Inflammatory macrophage (primary cell): ENCODE measurements at regions not wholly inside any gene's neighbourhood (a gene's known extent, or its start where the extent isn't known, plus 50 kb on each side); places are given as distances from the start of the nearest gene placed in this dataset.

Experiments
- DNase-seq, 2 donors: peaks; one replicate each; pipeline ENCODE4 v3.0.0-alpha.2; 2020 to 2022

DNA sequence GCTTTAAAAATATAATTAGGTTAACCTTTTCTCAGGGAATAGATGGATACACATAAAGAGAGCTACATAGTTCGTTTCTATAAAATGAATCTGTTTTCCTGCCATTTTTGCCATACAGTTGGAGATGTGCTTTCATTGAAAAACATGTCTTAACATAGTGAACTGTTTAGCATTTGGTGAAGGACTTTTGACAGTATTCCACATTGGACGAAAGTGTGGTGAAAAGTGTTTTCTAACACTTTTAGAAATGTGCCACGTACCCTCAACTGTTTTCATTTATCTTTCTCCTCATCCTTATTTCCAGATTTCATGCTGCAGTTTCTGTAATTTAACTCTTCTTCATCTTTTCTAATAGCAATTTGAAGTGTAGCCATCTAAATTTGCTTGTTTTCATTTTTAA, 249.1 kb upstream of the MTNR1B start:
- no peak for DNase-seq

DNA sequence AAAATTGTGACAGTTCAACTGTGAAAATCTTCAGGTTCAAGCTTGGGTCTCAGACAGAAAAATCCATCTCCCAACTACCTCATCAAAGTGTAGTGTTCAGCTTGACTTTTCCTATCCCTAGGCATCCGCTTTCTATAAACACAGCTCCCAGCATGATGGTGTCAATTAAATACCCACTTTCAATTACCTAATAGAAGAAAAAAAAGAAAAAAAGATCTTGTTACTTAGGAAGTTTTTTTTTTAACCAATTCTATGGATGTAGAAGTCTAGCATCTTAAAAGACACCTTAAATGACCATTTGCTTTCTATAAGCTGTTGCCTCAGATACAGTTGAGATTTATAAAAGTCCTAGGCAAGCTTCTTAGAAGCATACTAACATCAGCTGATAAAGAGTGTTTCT, 244.1 kb upstream of the MTNR1B start:
- DNase-seq: no peak

DNA sequence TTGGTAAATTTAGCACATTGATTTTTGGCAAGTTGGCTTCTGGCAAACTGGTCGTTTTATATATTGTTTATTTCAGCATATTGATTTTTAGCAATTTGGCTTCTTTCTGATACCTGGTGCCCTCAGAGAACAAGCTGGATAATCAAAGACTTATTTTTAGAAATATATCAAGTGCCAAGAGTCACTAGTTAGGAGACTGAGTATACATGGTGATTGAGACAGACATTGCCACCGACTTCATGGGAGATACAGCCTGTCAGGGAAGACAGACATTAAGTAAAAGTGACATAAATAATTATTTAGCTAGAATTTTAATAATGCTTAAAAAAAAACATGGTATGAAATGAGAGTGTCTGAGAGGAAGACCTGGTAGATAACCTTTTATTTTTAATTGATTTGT, 242.3 kb upstream of the MTNR1B start:
- DNase-seq: no peak

DNA sequence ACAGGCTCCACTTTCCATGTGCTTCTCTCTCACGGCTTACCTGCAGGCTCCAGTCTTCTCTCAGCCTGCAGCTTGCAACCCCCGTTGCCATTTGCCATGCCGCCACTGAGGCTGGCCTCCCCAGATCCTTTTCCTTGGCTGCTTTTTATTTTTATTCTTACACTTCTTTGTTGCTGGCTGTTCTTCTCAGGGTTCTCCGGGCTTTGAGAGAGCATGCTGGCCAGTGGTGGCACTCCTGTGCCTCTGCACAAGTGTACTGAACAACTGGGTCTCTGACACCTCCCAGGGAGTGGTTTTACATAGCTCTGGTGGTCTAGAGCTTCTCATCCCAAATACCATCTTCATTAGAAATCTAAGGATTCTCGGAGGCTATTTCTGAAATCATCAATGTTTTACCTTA, 241.7 kb upstream of the MTNR1B start:
- DNase-seq: no peak

DNA sequence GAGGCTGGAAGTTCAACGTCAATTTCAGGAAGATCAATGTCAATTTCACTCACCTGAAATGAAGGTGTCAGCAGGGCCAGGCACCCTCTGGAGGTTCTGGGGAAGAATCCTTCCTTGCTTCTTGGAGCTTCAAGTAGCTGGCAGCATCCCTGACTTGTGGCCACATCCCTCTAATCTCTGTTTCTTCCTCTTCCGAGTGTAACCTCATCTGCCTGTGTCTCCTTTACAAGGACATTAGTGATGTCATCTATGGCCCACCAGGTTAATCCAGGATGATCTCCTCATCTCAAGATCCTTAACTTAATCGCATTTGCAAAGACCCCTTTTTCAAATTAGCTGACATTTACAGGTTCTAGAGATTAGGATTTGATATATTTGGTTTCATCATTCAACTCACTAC, 240.8 kb upstream of the MTNR1B start:
- no peak for DNase-seq

DNA sequence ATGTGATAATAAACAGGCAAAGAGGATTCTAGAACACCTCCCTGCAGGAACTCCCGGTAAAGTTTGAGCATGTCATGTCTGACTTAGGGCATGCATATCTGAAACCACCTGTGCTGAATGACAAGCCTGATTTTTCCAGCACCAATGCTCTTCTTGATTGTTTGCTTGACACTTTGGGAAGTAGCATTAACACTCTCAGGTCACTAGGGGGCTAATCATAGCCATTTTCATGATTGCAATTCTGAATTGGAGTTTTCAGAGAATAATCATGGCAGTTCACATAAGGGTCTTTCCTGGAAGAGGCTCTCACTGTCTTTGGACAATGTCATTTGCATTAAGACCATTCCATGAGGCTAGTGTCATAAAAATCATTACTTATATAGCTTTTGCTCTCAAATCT, 234.4 kb upstream of the MTNR1B start:
- DNase-seq: peak in 1 of 2 donors; percentile 2

DNA sequence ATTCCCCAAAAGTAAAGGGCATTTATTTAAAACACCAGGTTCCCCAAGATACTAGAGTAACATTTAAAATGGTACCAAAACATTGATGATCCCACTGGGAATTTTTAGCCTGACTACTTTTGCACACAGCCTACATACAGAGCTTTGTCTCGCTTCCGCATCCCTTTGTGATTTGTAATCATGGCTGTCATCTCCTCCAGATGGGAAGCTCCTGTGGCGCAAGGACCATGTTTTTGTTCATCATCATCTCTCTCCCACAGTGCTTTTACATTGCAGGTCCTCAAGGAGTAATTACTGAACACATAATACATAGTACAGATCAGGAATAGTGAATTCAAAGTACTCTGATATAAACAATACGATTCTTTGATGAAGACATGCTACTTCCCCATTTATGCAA, 231.2 kb upstream of the MTNR1B start:
- DNase-seq: no peak

DNA sequence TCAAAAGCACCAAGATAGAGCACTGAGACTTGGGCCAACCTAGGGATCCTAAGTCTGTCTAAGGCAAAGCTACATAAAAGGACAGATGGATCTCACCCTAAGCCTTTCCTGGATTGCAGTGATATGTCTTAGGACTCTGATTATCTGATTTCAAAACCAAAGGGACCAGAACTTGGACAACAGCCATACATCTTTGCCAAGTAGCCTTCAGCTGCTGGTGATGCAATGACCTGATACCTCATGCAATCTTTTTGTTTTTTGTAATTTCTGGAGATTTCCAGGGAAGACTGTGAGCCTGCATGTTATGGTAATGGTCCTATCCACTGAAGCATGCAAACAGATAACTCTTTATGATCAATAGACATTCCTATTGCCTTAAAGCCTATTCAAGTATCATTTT, 230.4 kb upstream of the MTNR1B start:
- no peak for DNase-seq

DNA sequence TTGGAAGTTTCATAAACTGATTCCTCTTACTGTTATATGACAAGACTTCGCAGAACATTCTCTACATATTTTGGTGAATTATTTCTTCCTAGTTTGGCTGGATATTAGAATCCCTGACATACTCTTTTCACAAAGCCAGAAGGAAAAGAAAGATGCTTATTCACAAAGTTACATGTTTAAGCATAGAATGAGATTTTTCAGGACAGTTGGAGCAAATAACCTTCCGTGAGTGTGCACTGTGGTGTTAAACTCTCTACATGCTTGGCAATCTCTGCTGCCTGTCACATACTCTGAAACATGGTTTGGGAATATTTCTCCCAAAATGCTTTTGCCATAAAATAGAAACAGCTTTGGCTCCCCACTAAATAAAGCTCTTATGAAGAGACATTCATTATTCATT, 230.0 kb upstream of the MTNR1B start:
- DNase-seq: no peak

DNA sequence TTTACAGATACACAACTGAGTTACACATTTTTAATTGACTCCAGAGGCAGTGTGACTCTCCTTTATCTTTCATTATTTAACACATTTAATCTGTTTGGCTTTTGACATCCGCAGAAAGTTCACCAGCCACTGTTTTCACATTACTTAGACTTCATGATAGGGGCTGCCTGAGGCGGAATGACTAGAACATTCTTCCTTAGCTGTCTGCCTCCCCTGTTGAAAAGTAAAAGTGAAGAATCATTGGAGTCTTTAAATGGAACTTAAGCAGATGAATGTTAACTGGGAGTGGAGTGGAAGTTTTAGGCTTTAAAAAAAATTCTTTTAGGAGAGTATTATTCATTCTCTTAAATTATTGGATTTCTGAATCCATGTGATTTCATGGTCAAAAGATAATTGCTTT, 229.2 kb upstream of the MTNR1B start:
- DNase-seq: no peak

DNA sequence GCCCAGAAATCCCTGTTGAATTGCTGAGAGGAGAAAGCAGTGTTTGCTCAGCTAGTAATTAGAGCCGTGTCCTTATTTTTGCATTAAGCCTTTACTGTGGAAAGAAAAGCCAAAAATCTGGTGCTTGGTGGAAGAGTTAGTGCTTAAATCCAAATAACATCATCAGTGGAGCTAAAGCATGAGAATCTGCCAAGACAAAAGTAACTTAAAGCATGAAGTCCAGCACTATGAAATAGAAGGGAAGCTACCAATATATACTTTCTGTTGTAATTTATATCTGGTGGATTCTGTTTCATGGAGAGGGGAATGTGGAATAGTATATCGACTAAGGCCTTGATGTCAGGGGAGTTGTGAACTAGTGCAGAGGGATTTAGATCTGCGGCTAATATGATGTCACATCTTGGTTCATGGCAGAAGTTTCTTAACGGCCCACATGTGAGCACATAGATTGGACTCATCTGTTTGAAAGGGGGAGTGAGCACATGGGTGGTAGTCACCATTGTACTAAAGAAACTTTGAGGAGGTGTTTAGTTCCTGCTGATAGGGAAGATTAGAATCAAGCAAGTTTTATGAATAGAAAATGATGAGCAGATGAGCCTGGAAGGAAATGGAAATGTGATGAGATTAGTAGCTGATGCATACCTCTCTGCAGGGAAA, 224.4 kb upstream of the MTNR1B start:
- no peak for DNase-seq

DNA sequence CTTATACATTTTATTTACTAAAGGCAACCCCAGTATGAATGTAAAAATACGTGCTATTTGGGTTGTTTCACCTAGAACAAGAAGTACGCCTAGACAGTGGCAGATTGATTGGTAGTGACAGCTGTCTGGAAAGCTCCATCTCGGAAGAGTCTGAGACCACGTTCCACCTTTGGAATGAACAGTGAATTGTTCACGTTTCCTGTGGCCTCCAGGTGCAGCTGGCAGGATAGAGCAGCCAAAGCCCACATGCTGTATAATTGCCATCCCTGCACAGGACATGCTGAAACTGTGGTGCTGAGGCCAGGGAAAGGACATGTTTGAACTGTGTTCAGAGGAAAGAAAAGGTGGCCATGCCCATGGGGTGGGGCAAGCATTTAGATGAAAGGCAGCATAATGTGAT, 218.7 kb upstream of the MTNR1B start:
- no peak for DNase-seq

DNA sequence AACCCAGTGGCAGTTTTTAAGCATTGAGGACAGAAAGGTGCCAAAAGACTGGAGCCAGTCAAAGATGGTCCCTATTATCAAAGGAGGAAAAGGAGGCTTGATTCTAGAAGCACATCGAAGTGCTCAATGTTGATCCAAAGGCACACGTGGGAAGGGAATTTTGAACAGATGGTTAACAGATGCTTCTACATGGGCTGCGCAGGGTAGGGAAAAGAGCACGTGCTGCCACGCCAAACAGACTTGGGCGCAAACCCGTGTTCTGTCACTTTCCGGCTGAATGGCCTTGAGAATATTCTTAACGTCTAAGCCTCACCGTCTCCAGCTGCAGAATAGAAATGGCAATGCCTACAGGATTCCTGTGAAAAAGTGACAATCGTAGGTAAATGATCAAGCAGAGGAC, 217.9 kb upstream of the MTNR1B start:
- no peak for DNase-seq

DNA sequence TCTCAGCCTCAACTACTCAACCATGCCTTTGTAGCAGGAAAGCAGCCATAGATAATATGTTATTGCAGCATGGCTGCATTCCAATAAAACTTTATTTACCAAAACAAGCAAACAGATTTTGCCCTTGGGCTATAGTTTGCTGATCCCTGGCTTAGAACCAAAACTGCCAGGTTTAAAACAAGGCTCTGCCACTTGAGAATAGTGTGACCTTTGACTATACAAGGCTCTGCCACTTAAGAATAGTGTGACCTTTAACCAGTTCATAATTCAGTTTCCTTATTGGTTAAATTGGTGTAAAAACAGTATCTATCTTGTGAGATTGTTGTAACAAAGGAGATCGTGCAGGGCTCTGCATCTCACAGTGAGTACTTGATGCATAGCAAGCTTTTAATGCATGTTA, 217.3 kb upstream of the MTNR1B start:
- DNase-seq: no peak

DNA sequence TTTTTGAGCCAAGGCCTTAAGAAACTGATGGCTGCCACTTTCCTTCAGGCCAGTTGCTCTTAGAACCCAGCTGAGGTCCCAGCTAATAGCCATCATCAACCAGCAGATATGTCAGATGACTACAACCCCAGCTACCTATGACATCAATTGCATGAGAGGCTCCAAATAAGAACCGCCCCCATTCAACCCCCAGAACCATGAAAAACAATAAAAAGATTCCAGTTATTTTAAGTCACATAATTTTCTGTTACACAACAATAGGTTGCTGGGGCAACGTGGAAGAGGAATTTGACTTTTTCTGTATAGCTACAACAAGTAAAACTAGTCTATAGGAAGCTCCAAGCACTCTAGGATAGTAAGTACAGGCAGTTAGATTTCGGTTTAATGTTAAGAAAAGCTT, 216.3 kb upstream of the MTNR1B start:
- DNase-seq: no peak

DNA sequence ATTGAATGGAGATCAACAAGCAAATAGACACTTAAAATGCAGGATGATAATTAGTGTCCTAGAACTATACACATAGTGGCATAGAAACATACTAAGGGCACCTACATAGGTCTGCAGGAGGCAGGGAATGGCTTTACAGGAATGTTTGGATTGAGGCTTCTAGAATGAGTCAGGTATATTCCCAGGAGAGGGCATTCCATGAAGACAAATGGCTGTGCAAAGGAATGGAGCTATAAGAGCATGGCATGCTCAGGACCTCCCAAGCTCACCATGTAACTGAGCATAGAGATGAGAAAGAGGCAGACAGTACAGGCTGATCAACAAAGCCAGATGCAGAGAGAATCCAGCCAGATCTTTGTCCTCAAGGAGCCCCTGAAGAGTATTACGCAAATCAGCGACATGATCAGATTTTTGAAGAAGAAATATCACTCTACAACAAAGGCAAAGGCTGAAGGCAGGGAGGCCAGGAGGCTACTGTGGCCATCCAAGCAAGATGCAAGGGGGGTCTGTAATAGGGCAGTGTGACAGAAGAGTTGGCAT, 211.1 kb upstream of the MTNR1B start:
- no peak for DNase-seq

DNA sequence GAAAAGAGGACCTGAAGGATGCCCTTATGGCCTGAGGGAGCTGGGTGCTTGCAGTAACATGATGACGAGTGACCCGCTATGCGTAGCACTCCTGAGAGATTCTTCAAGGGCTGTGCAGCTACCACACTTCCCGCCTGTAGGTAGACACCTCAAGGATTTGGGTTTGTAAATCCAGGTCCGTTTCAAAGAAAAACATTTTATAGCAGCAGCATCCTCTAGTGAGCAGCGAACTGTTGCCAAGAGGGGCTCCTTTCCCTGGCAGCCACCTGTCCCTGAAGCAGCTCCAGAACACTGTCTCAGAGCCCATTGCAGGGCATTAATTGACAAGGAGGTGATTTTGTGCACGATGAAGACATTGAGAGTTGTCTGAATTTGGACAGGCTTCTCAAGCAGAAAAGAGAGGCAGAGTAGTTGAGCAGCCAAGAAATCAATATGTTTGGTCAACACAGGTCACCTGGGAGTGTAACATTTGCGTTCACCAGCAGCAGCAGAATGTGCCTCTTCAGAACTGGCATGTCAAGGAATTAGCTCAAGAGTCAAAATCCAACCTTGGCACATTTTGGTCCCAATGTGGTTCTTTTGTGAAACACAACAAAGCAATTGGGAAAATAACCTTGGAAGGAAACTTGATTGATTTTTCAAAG, 209.8 kb upstream of the MTNR1B start:
- no peak for DNase-seq

DNA sequence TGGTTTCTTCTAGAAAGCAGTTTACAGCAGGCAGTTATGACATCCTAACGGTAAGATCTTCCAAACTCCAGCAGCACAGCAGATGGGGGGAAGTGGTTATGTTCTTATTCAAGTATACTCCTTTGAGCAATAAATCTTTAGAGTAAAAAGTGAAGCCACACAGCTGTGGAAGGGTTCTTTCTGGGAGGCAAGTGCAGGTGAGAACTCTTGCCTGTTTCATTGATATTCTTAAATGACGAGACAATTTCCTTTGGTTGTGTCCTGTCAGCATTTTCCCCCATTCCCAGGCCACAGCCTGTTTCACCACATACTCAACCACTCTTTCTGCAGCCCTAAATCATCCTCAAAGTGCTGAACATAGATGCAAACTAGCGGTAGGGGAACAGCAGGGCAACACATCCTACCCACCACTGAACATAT, 207.3 kb upstream of the MTNR1B start:
- DNase-seq: no peak

DNA sequence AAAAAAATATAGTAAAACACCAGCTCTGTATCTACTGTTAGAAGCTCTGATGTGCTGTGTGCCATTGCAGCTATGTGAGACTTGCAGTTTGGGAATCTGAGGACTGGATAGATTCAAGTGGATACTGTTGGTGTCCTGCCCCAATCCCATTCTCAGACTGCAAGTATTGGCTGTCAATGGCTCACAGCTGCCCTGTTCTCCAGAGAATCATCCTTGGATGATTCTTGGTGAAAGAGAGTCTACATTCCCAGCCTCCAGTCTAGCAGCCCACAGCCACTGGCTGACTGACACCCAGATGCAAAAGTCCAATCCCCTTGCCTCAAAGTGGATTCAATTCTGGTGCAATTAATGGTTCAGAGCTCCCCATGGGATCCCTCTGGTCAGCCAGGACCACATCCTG, 206.1 kb upstream of the MTNR1B start:
- no peak for DNase-seq

DNA sequence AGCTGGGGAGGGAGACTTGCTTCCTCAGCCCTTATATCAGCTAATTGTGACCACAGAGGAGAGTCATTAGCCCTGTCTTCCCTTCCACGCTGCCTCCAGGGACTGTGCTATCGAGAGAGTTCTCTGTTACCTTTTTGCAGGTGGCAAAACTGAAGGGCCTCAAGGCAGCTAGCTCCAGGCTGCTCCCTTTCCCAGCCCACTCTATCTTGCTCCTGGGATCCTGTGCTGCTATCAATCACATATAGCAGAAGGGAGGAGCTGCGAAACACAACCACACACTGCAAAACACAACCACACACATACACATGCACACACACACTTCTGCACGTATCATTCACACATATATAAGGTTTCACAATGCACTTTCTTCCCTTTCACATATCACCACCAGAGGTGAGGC, 205.3 kb upstream of the MTNR1B start:
- DNase-seq: no peak

DNA sequence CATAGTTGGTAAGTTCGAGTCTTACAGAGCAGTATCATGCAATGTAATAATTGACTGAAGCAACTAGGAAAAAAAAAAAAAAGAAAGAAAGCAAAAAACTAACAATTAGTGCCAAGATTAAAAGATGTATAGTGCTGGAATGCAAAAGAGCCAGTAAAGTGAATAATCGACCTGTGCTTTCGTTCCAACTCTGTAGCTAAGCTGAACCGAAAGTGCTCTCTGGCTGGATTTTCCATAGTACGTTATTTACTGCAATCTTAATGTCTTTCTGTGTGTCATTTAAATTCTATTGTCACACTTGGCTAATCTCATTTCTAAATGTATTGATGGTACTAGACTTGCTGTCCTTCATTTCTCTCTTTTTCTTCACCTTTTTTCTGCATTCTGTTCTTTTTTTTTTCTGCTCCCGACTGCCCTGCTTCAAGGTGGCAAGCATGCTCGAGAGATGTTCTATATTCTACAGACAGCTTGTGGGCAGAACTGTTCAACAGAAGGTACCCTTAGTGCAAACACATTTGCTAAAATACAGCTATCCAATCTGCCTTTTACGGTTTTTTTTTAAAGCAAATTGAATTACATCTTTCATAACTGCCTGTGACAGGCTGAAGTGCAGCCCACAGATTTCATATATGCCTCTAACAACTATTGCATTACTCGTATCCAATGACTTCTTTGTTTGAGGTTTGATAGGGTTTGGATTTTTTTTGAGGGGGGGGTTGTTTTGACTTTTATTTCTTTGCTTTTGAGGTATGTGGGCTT, 204.2 kb upstream of the MTNR1B start:
- DNase-seq: peak in 1 of 2 donors; percentile 1

DNA sequence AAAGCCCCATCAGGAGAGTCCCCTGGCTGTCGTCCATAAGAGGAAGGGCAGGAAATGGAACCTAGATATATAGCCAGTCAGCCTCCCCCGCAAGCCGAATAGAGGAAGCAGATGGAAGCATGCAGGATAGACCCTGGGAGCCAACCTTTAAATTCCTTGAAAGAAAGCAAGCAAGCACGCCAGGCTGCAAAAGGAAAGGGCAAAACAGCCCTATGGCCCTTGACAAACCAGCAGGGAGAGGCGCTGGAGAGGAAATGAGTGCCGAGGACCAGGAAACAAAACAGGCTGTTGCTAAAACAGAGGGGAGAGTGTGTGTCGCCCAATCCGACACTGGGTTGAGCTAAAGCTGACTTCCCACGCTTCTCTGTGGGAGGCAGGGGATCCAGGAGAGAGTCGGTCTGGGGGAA, 203.5 kb upstream of the MTNR1B start:
- peak; percentile 55 to 67 for DNase-seq

DNA sequence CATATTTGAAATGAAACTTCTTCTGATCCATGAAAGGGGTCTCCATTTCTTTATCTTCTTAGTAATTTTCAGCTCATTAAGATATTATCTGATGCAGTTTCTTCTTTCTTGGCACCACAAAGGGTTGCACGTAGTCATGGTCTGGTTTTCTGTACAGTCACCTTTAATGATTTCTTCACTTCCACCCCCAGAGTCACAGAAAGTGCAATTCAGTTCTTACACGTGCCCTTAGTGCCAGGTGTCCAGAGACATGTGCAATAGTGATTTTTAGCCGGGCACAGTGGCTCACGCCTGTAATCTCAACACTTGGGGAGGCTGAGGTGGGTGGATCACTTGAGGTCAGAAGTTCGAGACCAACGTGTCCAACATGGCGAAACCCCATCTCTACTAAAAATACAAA, 202.8 kb upstream of the MTNR1B start:
- no peak for DNase-seq

DNA sequence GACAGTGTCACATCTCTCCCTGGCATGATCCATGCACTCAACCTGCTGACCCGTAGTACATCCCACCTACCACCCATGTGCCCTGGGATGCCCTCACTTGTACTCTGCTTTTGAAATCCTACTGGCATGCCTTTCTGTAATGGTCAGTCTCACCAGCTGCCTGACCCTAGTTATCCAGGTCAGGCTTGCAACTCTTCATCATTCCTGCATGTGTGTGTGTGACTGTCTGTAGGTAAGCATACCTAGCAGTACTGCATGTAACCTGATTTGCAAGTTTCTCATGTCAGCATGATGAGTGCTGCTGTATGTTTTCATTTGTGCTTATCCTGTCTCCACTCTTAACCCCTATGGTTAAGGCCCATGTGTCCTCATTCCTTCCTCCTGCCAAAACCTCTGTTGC, 202.0 kb upstream of the MTNR1B start:
- no peak for DNase-seq
